ENCODE measurements at regions not wholly inside any gene's neighbourhood (a gene's known extent, or its start where the extent isn't known, plus 50 kb on each side); places are given as distances from the start of the nearest gene placed in this dataset.
"Not testable (repeated sequence)": the region's sequence is repeated elsewhere in the genome, so short reads cannot be mapped to it uniquely, and the experiment has no call there.

DNA sequence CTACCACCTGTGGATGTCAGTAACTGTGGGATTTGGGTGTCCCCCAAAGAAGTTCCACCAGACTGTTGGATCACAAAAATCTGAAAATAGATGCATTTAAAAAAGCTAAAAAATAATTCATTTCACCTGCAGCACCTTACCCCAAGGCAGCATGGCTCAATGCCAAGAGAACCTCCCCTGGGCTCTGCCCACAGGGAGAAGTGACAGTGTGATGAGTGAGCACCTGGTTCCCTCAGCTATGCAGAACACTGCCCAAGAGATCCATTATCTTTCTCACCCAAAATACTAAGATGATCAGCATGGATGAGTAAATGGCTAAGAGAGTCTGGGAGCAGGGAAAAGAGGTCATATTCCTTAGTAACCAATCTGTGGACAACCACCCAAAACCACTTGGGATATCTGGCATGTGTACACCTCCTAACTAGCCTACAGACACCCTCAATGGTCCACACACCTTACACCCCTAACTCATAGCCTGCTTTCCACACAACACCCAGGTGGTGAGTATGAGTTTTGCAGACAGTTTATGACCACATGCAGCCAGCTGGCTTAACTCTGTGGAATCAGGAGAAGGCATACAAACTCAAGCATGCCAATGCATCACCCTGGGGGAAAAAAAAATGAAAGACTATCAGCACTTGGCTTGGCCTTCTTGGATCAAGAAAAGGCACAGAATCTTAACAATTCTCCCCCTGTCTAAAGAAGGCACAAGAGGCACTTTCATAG, 416.5 kb upstream of the SMIM31 start:
- H3K9me3 ChIP-seq = peaks cover 12% of the 10 kb centered on the region
- no peak overlapping the region for H3K4me3 ChIP-seq
- H3K9ac ChIP-seq = no peak overlapping the region
- no peak for TF ChIP-seq Cebpa-rat (IDR thresholded peaks at IDR 0.05)
- H3K36me3 ChIP-seq = no peaks in the 10 kb centered on the region
- no peaks in the 10 kb centered on the region for H3K27me3 ChIP-seq
- H3K4me2 ChIP-seq = no peak overlapping the region
- no peaks in the 10 kb centered on the region for H4K20me1 ChIP-seq
- no peak overlapping the region for H3K27ac ChIP-seq
- no peaks in the 10 kb centered on the region for H3K4me1 ChIP-seq

DNA sequence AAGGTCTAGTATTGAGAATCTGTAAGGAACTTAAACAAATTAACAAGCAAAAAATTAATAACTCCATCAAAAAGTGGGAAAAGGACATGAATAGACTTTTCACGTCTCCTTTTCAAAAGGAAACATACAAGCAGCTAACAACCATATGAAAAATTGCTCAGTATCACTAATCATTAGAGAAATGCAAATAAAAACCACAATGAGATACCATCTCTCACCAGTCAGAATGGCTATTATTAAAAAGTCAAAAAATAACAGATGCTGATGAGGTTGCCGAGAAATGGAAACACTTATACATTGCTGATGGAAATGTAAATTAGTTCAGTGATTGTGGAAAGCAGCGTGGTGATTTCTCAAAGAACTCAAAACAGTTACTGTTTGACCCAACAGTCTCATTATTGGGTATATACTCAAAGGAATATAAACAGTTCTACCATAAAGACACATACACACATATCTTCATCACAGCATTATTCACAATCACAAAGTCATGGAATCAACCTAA, 410.4 kb upstream of the SMIM31 start:
- TF ChIP-seq Cebpa-rat (IDR thresholded peaks at IDR 0.05) = no peak
- Histone ChIP-seq H3K27me3 (no peaks in the 10 kb centered on the region), H3K4me1 (no peaks in the 10 kb centered on the region), H3K27ac (no peak overlapping the region), H4K20me1 (no peaks in the 10 kb centered on the region), H3K4me3 (no peak overlapping the region), H3K9ac (no peak overlapping the region), H3K36me3 (no peaks in the 10 kb centered on the region), H3K4me2 (no peak overlapping the region), H3K9me3 (peaks cover 5% of the 10 kb centered on the region; the same call in 1 of the 2 replicates)

DNA sequence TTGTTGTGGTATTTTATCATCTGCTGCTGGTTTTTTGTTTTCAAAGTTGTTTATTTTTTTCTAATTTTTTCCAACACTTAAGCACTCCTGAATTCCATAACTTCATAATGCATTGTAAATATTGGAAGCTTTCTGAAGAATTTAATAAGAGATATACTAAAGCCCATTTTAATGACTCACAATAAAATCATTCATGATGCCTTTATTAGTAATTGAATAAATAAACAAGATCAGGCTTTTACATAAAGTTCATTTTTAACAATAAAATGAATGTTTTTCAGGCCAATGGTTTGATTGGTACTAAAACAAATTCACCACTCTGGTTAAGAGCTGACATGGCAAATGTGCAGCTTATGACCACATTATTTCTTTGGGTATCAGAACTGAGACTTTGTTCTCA, 408.2 kb upstream of the SMIM31 start:
- no peak for TF ChIP-seq Cebpa-rat (IDR thresholded peaks at IDR 0.05)
- Histone ChIP-seq H4K20me1 (no peaks in the 10 kb centered on the region), H3K27ac (no peak overlapping the region), H3K9me3 (peaks cover 5% of the 10 kb centered on the region; the same call in 1 of the 2 replicates), H3K4me2 (no peak overlapping the region), H3K27me3 (no peaks in the 10 kb centered on the region), H3K4me3 (no peak overlapping the region), H3K36me3 (no peaks in the 10 kb centered on the region), H3K4me1 (no peaks in the 10 kb centered on the region), H3K9ac (no peak overlapping the region)

DNA sequence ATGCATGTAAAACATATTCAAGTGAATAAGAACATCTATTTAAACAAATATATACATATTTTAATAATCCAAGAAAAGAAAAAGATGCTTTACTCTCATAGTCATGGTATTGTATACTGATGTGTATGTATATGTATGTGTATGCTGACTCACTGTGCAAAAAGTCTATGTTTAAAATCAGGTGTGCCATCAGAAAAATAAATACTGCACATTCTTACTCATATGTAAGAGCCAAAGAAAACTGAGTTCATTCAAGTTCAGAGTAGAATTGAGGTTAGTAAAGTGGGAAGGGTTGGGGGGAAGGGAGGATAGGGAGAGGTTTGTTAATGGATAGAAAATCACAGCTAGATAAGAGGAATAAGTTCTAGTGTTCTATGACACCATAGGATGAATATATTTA, 403.9 kb upstream of the SMIM31 start:
- no peak for TF ChIP-seq Cebpa-rat (IDR thresholded peaks at IDR 0.05)
- no peak overlapping the region for H3K4me2 ChIP-seq

DNA sequence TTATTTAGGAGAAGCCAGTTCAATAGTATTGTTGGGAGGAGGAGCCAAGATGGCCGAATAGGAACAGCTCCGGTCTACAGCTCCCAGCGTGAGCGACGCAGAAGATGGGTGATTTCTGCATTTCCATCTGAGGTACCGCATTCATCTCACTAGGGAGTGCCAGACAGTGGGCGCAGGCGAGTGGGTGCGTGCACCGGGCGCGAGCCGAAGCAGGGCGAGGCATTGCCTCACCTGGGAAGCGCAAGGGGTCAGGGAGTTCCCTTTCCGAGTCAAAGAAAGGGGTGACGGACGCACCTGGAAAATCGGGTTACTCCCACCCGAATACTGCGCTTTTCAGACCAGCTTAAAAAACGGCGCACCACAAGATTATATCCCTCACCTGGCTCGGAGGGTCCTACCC, 403.2 kb upstream of the SMIM31 start:
- H3K27ac ChIP-seq, H3K4me2 ChIP-seq, H3K4me1 ChIP-seq, H3K4me3 ChIP-seq, H3K9ac ChIP-seq, H3K9me3 ChIP-seq, H4K20me1 ChIP-seq, H3K36me3 ChIP-seq, H3K27me3 ChIP-seq: not testable (repeated sequence)

More for the DNA sequence above, 403.9 kb upstream of the SMIM31 start:
- Histone ChIP-seq H3K27ac (no peak overlapping the region), H3K36me3 (no peaks in the 10 kb centered on the region), H4K20me1 (no peaks in the 10 kb centered on the region), H3K27me3 (no peaks in the 10 kb centered on the region), H3K4me1 (no peaks in the 10 kb centered on the region), H3K4me3 (no peak overlapping the region), H3K9ac (no peak overlapping the region), H3K9me3 (no peaks in the 10 kb centered on the region)

DNA sequence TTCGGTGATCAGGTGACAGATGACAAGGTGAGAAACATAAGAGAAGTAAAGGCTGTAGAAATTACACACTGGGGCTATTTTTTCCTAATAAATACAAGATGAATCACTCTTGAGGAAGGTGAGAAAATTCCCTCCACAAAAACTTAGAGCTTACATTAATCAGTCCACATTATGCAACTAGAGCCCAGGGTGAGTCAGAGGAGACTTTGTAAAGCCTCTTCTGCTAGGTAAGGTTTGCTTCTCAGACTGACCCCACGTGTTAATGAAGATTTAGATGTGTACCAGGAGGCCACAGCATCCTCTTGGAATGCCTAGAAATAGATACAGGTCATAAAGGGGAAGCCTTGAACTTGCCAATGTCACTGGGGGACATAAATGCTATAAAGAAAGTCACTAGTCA, 396.0 kb upstream of the SMIM31 start:
- Histone ChIP-seq H3K36me3 (no peaks in the 10 kb centered on the region), H4K20me1 (no peaks in the 10 kb centered on the region), H3K9ac (no peak overlapping the region), H3K4me1 (no peaks in the 10 kb centered on the region), H3K4me3 (no peak overlapping the region), H3K9me3 (no peaks in the 10 kb centered on the region), H3K27ac (no peak overlapping the region), H3K27me3 (no peaks in the 10 kb centered on the region), H3K4me2 (no peak overlapping the region)
- no peak for TF ChIP-seq Cebpa-rat (IDR thresholded peaks at IDR 0.05)

DNA sequence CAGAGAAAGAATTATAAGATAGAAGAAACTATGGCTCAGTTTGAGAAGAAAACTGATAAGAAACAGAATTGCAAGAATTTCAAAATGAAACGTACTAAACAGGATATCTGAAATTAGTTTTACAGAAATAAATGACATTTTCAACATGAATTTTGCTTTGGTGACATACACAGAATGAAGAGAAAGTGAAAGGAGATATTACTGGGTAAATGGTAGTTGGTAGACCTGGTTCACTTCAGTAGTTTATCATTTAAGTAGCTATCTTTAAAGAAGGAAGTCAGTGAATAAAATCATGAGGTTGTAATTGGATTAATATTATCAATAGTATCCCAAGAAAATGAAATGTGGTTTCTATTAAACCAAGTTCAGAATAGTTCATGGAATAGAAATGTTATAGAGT, 395.5 kb upstream of the SMIM31 start:
- no peaks in the 10 kb centered on the region for H3K27me3 ChIP-seq
- no peak overlapping the region for H3K27ac ChIP-seq
- H4K20me1 ChIP-seq = no peaks in the 10 kb centered on the region
- no peak overlapping the region for H3K4me2 ChIP-seq
- no peak overlapping the region for H3K4me3 ChIP-seq
- no peaks in the 10 kb centered on the region for H3K36me3 ChIP-seq
- no peak for TF ChIP-seq Cebpa-rat (IDR thresholded peaks at IDR 0.05)
- no peak overlapping the region for H3K9ac ChIP-seq
- no peaks in the 10 kb centered on the region for H3K4me1 ChIP-seq
- no peaks in the 10 kb centered on the region for H3K9me3 ChIP-seq

DNA sequence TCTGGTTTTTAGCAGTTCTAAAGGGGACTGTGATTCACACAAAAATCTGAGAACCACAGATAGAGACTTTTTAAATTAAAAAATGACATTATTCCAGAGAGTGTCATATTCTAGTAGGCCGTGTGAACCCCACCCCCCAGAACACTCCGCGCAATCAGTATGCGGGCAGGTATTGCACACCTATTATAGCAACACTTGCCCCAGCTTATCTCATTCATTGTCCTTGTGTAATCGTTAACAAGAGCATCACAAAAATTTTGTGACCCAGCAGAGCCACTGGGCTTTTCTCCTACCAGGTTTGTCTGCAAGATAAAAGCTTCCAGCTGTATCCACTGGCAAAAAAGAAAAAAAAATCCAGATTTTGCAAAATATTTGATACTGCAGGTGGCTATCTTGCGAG, 394.1 kb upstream of the SMIM31 start:
- Histone ChIP-seq H3K4me3 (no peak overlapping the region), H3K27ac (no peak overlapping the region), H3K4me1 (no peaks in the 10 kb centered on the region), H3K27me3 (no peaks in the 10 kb centered on the region), H4K20me1 (no peaks in the 10 kb centered on the region), H3K9me3 (no peaks in the 10 kb centered on the region), H3K9ac (no peak overlapping the region), H3K4me2 (no peak overlapping the region), H3K36me3 (no peaks in the 10 kb centered on the region)
- no peak for TF ChIP-seq Cebpa-rat (IDR thresholded peaks at IDR 0.05)

DNA sequence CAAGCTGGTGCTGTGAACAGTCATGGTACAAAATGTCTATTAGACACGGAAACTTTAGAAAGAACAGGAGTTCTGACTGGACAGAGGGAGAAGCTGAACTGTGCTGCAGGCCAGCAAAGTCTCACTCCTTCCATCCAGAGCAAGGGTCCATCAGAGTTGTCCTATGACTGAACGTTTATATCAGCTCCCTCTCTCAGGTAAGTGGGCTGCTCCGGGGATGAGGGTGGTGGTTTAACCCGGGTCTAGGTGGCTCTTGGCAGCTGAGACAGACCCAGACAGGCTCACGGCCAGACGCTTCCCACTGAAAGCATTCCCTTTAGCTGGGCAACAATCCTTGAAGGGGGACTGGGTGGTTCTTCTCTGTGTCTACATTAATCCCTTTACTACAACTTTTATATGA, 385.0 kb upstream of the SMIM31 start:
- H3K4me2 ChIP-seq = no peak overlapping the region
- H3K4me1 ChIP-seq = no peaks in the 10 kb centered on the region
- H3K4me3 ChIP-seq = no peak overlapping the region
- H4K20me1 ChIP-seq = no peaks in the 10 kb centered on the region
- H3K36me3 ChIP-seq = no peaks in the 10 kb centered on the region
- no peaks in the 10 kb centered on the region for H3K9me3 ChIP-seq
- no peaks in the 10 kb centered on the region for H3K27me3 ChIP-seq
- H3K27ac ChIP-seq = no peak overlapping the region
- no peak overlapping the region for H3K9ac ChIP-seq
- no peak for TF ChIP-seq Cebpa-rat (IDR thresholded peaks at IDR 0.05)

DNA sequence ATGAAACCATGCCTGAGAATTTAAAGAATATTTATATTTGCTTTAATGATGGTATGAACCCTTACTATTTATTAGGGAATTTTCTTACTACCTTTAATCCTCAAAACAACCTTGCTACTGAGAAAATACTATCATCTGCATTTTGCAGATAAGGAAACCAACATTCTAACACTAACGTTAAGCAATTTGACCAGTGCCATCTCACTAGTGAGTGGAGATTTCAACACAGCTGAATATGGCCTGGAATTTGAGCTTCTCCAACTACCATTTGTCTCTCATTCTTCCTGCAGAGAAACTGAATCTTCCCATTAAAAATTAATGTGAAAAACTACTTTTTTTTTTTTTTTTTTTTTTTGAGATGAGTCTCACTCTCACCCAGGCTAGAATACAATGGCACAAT, 380.9 kb upstream of the SMIM31 start:
- H3K27ac ChIP-seq = no peak overlapping the region
- H3K4me2 ChIP-seq = no peak overlapping the region
- H4K20me1 ChIP-seq = no peaks in the 10 kb centered on the region
- H3K27me3 ChIP-seq = no peaks in the 10 kb centered on the region
- H3K4me1 ChIP-seq = no peaks in the 10 kb centered on the region
- no peaks in the 10 kb centered on the region for H3K9me3 ChIP-seq
- H3K36me3 ChIP-seq = no peaks in the 10 kb centered on the region
- TF ChIP-seq Cebpa-rat (IDR thresholded peaks at IDR 0.05) = no peak
- no peak overlapping the region for H3K9ac ChIP-seq
- no peak overlapping the region for H3K4me3 ChIP-seq

DNA sequence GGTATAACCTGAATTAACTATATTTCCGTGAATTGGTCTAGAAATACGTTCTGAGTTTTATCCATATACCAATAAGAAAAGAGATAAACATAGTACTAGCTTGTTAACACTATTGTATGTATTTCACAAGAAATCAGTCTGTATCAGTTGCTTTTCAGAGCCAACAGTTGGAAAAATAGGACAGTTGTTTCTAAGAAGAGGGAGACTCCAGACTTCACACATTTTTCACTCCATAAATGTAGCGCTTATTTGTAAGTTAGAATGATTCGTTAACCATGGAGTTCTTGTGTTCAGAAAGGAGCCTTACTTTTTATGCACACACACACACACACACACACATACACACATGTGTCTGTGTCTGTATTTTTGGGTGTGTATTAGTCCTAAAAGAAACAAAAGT, 376.7 kb upstream of the SMIM31 start:
- no peaks in the 10 kb centered on the region for H3K4me1 ChIP-seq
- no peaks in the 10 kb centered on the region for H3K36me3 ChIP-seq
- no peak overlapping the region for H3K4me2 ChIP-seq
- no peaks in the 10 kb centered on the region for H3K9me3 ChIP-seq
- TF ChIP-seq Cebpa-rat (IDR thresholded peaks at IDR 0.05) = no peak
- H3K27me3 ChIP-seq = no peaks in the 10 kb centered on the region
- H3K27ac ChIP-seq = no peak overlapping the region
- H4K20me1 ChIP-seq = no peaks in the 10 kb centered on the region
- H3K4me3 ChIP-seq = no peak overlapping the region
- H3K9ac ChIP-seq = no peak overlapping the region

Data from BLaER1 (cell line).